ENCODE measurements at regions not wholly inside any gene's neighbourhood (a gene's known extent, or its start where the extent isn't known, plus 50 kb on each side); places are given as distances from the start of the nearest gene placed in this dataset.

GRCh38 chr10:129111922-129112321, 355.1 kb upstream of the MGMT start:
- intact Hi-C loops (cut with DNase I) = no loop called here
- H3K4me1 ChIP-seq = no peaks in the 10 kb centered on the region
- DNase-seq = no peak
- no peaks in the 10 kb centered on the region for H3K36me3 ChIP-seq
- no peaks in the 10 kb centered on the region for H3K27me3 ChIP-seq
- H3K9me3 ChIP-seq = no peaks in the 10 kb centered on the region
- no peak for TF ChIP-seq EP300 (IDR thresholded peaks at IDR 0.05)
- TF ChIP-seq POLR2A (IDR thresholded peaks at IDR 0.05) = no peak
- TF ChIP-seq POLR2AphosphoS5 (IDR thresholded peaks at IDR 0.05) = no peak
- TF ChIP-seq CTCF (IDR thresholded peaks at IDR 0.05) = no peak
- H3K4me3 ChIP-seq = no peak overlapping the region
- no peak overlapping the region for H3K27ac ChIP-seq
- WGBS, 2 donors = 55 to 62% methylated on average over 6 of the region's 6 CpGs

GRCh38 chr10:129114588-129114987, 352.5 kb upstream of the MGMT start:
- no peak overlapping the region for H3K27ac ChIP-seq
- TF ChIP-seq EP300 (IDR thresholded peaks at IDR 0.05) = no peak
- no peak for TF ChIP-seq CTCF (IDR thresholded peaks at IDR 0.05)
- H3K9me3 ChIP-seq = peaks cover 0 to 2% (median 0%) of the 10 kb centered on the region in 4 donors
- H3K4me1 ChIP-seq = no peaks in the 10 kb centered on the region
- intact Hi-C loops (cut with DNase I) = no loop called here
- DNase-seq = no peak
- WGBS, 2 donors = 65 to 81% methylated on average over 10 of the region's 10 CpGs
- no peaks in the 10 kb centered on the region for H3K27me3 ChIP-seq
- no peak overlapping the region for H3K4me3 ChIP-seq
- H3K36me3 ChIP-seq = no peaks in the 10 kb centered on the region

GRCh38 chr10:129116371-129116770, 350.7 kb upstream of the MGMT start:
- no peak overlapping the region for H3K27ac ChIP-seq
- no peaks in the 10 kb centered on the region for H3K27me3 ChIP-seq
- H3K9me3 ChIP-seq = peaks cover 0 to 2% (median 0%) of the 10 kb centered on the region in 4 donors
- intact Hi-C loops (cut with DNase I) = no loop called here
- H3K4me3 ChIP-seq = no peak overlapping the region
- 87 to 92% methylated on average over 8 of the region's 8 CpGs for WGBS, 2 donors
- TF ChIP-seq CTCF (IDR thresholded peaks at IDR 0.05) (no peak), POLR2A (IDR thresholded peaks at IDR 0.05) (no peak), EP300 (IDR thresholded peaks at IDR 0.05) (no peak)
- H3K36me3 ChIP-seq = no peaks in the 10 kb centered on the region
- no peak for DNase-seq
- no peaks in the 10 kb centered on the region for H3K4me1 ChIP-seq

- no peaks in the 10 kb centered on the region for H3K27me3 ChIP-seq
- H3K9me3 ChIP-seq = peaks cover 0 to 2% (median 0%) of the 10 kb centered on the region in 4 donors
- DNase-seq = no peak
- intact Hi-C loops (cut with DNase I) = no loop called here
- 33 to 44% methylated on average over 2 of the region's 2 CpGs for WGBS, 2 donors
- H3K4me1 ChIP-seq = no peaks in the 10 kb centered on the region
- H3K27ac ChIP-seq = no peak overlapping the region
- H3K36me3 ChIP-seq = no peaks in the 10 kb centered on the region
- no peak for TF ChIP-seq EP300 (IDR thresholded peaks at IDR 0.05)
- TF ChIP-seq POLR2A (IDR thresholded peaks at IDR 0.05) = no peak
- TF ChIP-seq POLR2AphosphoS5 (IDR thresholded peaks at IDR 0.05) = no peak
- no peak for TF ChIP-seq CTCF (IDR thresholded peaks at IDR 0.05)
- no peak overlapping the region for H3K4me3 ChIP-seq
These were observed 346.6 kb upstream of the MGMT start for GRCh38 chr10:129120441-129120840.

GRCh38 chr10:129122846-129123245, 344.2 kb upstream of the MGMT start:
- Histone ChIP-seq H3K27ac (no peak overlapping the region), H3K36me3 (no peaks in the 10 kb centered on the region), H3K4me1 (no peaks in the 10 kb centered on the region), H3K9me3 (peaks cover 0 to 4% (median 0%) of the 10 kb centered on the region in 4 donors), H3K4me3 (no peak overlapping the region), H3K27me3 (no peaks in the 10 kb centered on the region)
- DNase-seq = no peak
- no peak for TF ChIP-seq POLR2AphosphoS5 (IDR thresholded peaks at IDR 0.05)
- no peak for TF ChIP-seq CTCF (IDR thresholded peaks at IDR 0.05)
- TF ChIP-seq EP300 (IDR thresholded peaks at IDR 0.05) = no peak
- TF ChIP-seq POLR2A (IDR thresholded peaks at IDR 0.05) = no peak
- 90 to 92% methylated on average over 3 of the region's 3 CpGs for WGBS, 2 donors
- intact Hi-C loops (cut with DNase I) = no loop called here

Data from sigmoid colon (tissue), 6 donors.